ENCODE measurements at regions not wholly inside any gene's neighbourhood (a gene's known extent, or its start where the extent isn't known, plus 50 kb on each side); places are given as distances from the start of the nearest gene placed in this dataset.

DNA sequence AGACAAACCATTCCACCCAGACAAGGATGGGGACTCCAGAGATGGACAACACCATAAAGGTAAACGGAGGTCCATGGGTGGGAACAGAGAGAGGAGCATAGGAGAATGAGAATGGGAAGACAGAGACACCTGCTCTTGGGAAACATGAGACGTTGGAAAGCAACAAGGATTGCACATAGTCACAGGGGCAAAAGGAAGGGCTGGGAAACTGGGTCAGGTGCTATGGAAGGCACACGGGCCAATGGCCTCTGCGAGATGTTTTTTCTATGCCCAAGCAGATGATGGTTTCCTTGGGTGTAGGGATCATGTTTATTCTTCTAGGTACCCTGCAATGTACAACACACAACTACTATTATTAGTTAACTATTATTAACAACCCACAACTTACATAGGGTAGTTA, 143.6 kb upstream of the AGAP1 start:
- TF ChIP-seq, protein P1, sequence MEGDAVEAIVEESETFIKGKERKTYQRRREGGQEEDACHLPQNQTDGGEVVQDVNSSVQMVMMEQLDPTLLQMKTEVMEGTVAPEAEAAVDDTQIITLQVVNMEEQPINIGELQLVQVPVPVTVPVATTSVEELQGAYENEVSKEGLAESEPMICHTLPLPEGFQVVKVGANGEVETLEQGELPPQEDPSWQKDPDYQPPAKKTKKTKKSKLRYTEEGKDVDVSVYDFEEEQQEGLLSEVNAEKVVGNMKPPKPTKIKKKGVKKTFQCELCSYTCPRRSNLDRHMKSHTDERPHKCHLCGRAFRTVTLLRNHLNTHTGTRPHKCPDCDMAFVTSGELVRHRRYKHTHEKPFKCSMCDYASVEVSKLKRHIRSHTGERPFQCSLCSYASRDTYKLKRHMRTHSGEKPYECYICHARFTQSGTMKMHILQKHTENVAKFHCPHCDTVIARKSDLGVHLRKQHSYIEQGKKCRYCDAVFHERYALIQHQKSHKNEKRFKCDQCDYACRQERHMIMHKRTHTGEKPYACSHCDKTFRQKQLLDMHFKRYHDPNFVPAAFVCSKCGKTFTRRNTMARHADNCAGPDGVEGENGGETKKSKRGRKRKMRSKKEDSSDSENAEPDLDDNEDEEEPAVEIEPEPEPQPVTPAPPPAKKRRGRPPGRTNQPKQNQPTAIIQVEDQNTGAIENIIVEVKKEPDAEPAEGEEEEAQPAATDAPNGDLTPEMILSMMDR (IDR thresholded peaks at IDR 0.05; ENCODE audit: partially characterized antibody, unreplicated experiment), result no peak
- H3K4me3 Mint-ChIP-seq (ENCODE audit: unreplicated experiment), result peak overlapping the region; percentile 28
- H3K36me3 Mint-ChIP-seq (ENCODE audit: unreplicated experiment), result peaks cover 19% of the 10 kb centered on the region
- peaks cover 7% of the 10 kb centered on the region for H3K27me3 Mint-ChIP-seq (ENCODE audit: unreplicated experiment)
- no peaks in the 10 kb centered on the region for H3K4me1 Mint-ChIP-seq (ENCODE audit: low read depth, unreplicated experiment)
- no peak overlapping the region for H3K27ac Mint-ChIP-seq (ENCODE audit: unreplicated experiment)
- H3K9me3 Mint-ChIP-seq (ENCODE audit: unreplicated experiment), result no peaks in the 10 kb centered on the region
- no peak for DNase-seq

DNA sequence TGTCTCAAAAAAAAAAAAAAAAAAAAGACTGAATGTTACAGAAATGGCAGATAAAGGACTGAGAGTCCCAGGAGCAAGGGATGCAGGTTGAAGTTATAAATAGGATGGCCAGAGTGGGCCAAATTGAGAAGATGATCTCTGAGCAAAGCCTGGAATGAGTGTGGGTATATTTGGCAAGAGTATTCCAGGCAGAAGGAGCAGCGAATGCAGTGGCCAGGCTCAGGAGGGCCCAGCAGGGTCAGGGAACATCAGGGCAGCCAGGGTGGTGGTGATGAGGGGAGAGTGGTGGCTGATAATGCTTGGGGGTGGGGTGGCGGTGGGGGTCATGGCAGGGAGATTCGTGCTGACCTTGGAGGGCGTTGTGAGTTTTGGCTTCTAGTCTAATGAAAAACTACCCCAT, 141.3 kb upstream of the AGAP1 start:
- Mint-ChIP-seq H3K4me3 (ENCODE audit: unreplicated experiment) (no peak overlapping the region), H3K9me3 (ENCODE audit: unreplicated experiment) (no peaks in the 10 kb centered on the region), H3K27me3 (ENCODE audit: unreplicated experiment) (peaks cover 2% of the 10 kb centered on the region), H3K27ac (ENCODE audit: unreplicated experiment) (no peak overlapping the region), H3K4me1 (ENCODE audit: low read depth, unreplicated experiment) (peaks cover 1% of the 10 kb centered on the region), H3K36me3 (ENCODE audit: unreplicated experiment) (peaks cover 14% of the 10 kb centered on the region)
- no peak for DNase-seq
- TF ChIP-seq, protein P1 (IDR thresholded peaks at IDR 0.05; ENCODE audit: partially characterized antibody, unreplicated experiment), result no peak

- Mint-ChIP-seq H3K27ac (ENCODE audit: unreplicated experiment) (no peak overlapping the region), H3K9me3 (ENCODE audit: unreplicated experiment) (no peaks in the 10 kb centered on the region), H3K4me1 (ENCODE audit: low read depth, unreplicated experiment) (peaks cover 1% of the 10 kb centered on the region), H3K4me3 (ENCODE audit: unreplicated experiment) (no peak overlapping the region), H3K27me3 (ENCODE audit: unreplicated experiment) (peaks cover 2% of the 10 kb centered on the region), H3K36me3 (ENCODE audit: unreplicated experiment) (no peaks in the 10 kb centered on the region)
- TF ChIP-seq, protein P1 (IDR thresholded peaks at IDR 0.05; ENCODE audit: partially characterized antibody, unreplicated experiment), result no peak
- no peak for DNase-seq
Measured at GRCh38 chr2:235357881-235358280, 136.0 kb upstream of the AGAP1 start.

- H3K36me3 Mint-ChIP-seq (ENCODE audit: unreplicated experiment), result no peaks in the 10 kb centered on the region
- TF ChIP-seq, protein P1 (IDR thresholded peaks at IDR 0.05; ENCODE audit: partially characterized antibody, unreplicated experiment), result no peak
- no peak overlapping the region for H3K4me3 Mint-ChIP-seq (ENCODE audit: unreplicated experiment)
- H3K4me1 Mint-ChIP-seq (ENCODE audit: low read depth, unreplicated experiment), result peaks cover 1% of the 10 kb centered on the region
- H3K27me3 Mint-ChIP-seq (ENCODE audit: unreplicated experiment), result peaks cover 2% of the 10 kb centered on the region
- no peaks in the 10 kb centered on the region for H3K9me3 Mint-ChIP-seq (ENCODE audit: unreplicated experiment)
- DNase-seq, result no peak
- H3K27ac Mint-ChIP-seq (ENCODE audit: unreplicated experiment), result no peak overlapping the region
Measured at GRCh38 chr2:235358981-235359471, 134.8 kb upstream of the AGAP1 start.

DNA sequence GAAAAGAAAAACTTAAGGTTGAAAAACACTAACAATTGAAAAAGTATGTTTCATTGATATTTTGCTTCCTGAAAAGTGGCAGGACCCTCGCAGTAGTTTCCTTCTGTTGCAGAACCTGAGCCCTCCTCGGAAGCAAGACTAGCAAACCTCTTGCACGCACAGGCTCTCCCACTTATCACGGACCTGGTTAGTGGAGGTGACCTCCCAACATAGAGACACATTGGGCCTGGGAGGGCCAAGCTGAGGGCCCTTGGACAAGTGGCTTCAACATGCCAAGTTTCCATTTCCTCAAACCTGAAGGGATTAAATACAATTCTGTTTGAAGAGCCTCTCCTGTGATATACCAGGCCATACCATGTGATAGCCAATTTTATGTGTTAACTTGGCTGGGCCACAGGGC, 133.4 kb upstream of the AGAP1 start:
- H3K36me3 Mint-ChIP-seq (ENCODE audit: unreplicated experiment), result no peaks in the 10 kb centered on the region
- TF ChIP-seq, protein P1 (IDR thresholded peaks at IDR 0.05; ENCODE audit: partially characterized antibody, unreplicated experiment), result no peak
- H3K9me3 Mint-ChIP-seq (ENCODE audit: unreplicated experiment), result no peaks in the 10 kb centered on the region
- H3K4me3 Mint-ChIP-seq (ENCODE audit: unreplicated experiment), result no peak overlapping the region
- no peak for DNase-seq
- H3K27ac Mint-ChIP-seq (ENCODE audit: unreplicated experiment), result no peak overlapping the region
- H3K27me3 Mint-ChIP-seq (ENCODE audit: unreplicated experiment), result peaks cover 2% of the 10 kb centered on the region
- peaks cover 1% of the 10 kb centered on the region for H3K4me1 Mint-ChIP-seq (ENCODE audit: low read depth, unreplicated experiment)
